Kidney (tissue), 13 donors: ENCODE measurements at regions not wholly inside any gene's neighbourhood (a gene's known extent, or its start where the extent isn't known, plus 50 kb on each side); places are given as distances from the start of the nearest gene placed in this dataset.

Experiments
- DNase-seq, 5 donors: peaks; one replicate each; pipeline ENCODE4 v3.0.0-alpha.2; 2013 to 2020
- FAIRE-seq: peaks from 2 replicates; lab custom pipeline; 2012; peaks lifted over from hg19 to GRCh38; lab: Jason Lieb, UNC
- H3K27ac ChIP-seq, 2 donors: one replicate each; pipeline ENCODE4 v1.7.0; 2013; ENCODE audit warnings: low read depth in 2 of 2, low read length in 2 of 2, inconsistent platforms in 1 of 2
- H3K27me3 ChIP-seq: one replicate; pipeline ENCODE4 v1.7.1; 2013; ENCODE audit warnings: low read length, inconsistent platforms; ENCODE audit not compliant: control insufficient read depth, insufficient read depth
- H3K36me3 ChIP-seq, 3 donors: one replicate each; pipeline versions ENCODE4 v1.7.0 to v1.7.1; 2013; ENCODE audit warnings: low read length in 3 of 3, control low read depth in 1 of 3, inconsistent platforms in 1 of 3; ENCODE audit not compliant: insufficient read depth in 3 of 3, control insufficient read depth in 2 of 3
- H3K4me1 ChIP-seq, 3 donors: one replicate each; pipeline versions ENCODE4 v1.7.0 to v1.7.1; 2013; ENCODE audit warnings: low read length in 3 of 3, inconsistent platforms in 1 of 3, low read depth in 1 of 3; ENCODE audit not compliant: control insufficient read depth in 2 of 3, insufficient read depth in 2 of 3
- H3K4me3 ChIP-seq, 3 donors: one replicate each; pipeline versions ENCODE4 v1.7.0 to v1.8.1; 2013; ENCODE audit warnings: low read length in 3 of 3, control low read depth in 1 of 3, inconsistent platforms in 1 of 3
- H3K9ac ChIP-seq, 3 donors: one replicate each; pipeline versions ENCODE4 v1.7.0 to v1.7.1; 2013; ENCODE audit warnings: low read length in 3 of 3, control low read depth in 1 of 3, inconsistent platforms in 1 of 3
- H3K9me3 ChIP-seq, 3 donors: one replicate each; pipeline versions ENCODE4 v1.7.0 to v1.7.1; 2013; ENCODE audit warnings: low read length in 3 of 3, control low read depth in 1 of 3, inconsistent platforms in 1 of 3; ENCODE audit not compliant: control insufficient read depth in 2 of 3, insufficient read depth in 1 of 3
- intact Hi-C: fragments of 100-400 bp; cut with DNase I; formaldehyde crosslinking; loops from one replicate; pipeline ENCODE4 v1.11.1; 2022
- TF ChIP-seq, protein P1 (sequence below): IDR thresholded peaks from 3 replicates; pipeline ENCODE4 v1.5.1; 2012; ENCODE audit warnings: mild to moderate bottlenecking, moderate library complexity, borderline replicate concordance; ENCODE audit not compliant: insufficient read depth; ENCODE audit errors: extremely low read depth
- donor health status: control.
- donor health status: control.
- donor health status: control.
- donor health status: control.
- donor health status: control.
- donor health status: DM: yes; HTN: yes; CAD: no.
- donor health status: Normal renal cell carcinoma (clear cell type).

DNA sequence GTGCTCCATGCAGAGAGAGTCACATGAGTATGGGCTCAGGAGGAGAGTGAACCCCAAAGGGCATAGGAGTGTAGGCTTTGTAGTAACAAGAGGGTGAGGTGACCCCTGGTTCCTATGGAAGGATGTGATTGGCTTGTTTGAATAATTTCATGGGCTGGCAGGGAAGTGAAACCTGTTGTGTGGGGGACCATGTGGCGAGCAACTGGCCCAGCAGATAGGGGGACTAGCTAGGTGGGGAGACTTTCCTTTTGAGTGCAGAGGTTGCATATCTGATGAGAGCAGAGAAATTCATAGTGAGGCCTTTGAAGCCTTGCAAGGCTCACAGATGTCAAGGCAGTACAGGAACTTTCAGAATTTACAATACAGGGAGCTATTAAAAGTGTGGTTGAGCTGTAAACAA is 247.9 kb upstream of the SLC35B3 start:
- Histone ChIP-seq H3K9ac (no peak overlapping the region), H3K36me3 (no peaks in the 10 kb centered on the region), H3K4me1 (no peaks in the 10 kb centered on the region), H3K9me3 (no peaks in the 10 kb centered on the region), H3K27ac (no peak overlapping the region), H3K4me3 (no peak overlapping the region), H3K27me3 (no peaks in the 10 kb centered on the region)
- intact Hi-C loops: no loop called here
- DNase-seq: no peak
- TF ChIP-seq, protein P1, sequence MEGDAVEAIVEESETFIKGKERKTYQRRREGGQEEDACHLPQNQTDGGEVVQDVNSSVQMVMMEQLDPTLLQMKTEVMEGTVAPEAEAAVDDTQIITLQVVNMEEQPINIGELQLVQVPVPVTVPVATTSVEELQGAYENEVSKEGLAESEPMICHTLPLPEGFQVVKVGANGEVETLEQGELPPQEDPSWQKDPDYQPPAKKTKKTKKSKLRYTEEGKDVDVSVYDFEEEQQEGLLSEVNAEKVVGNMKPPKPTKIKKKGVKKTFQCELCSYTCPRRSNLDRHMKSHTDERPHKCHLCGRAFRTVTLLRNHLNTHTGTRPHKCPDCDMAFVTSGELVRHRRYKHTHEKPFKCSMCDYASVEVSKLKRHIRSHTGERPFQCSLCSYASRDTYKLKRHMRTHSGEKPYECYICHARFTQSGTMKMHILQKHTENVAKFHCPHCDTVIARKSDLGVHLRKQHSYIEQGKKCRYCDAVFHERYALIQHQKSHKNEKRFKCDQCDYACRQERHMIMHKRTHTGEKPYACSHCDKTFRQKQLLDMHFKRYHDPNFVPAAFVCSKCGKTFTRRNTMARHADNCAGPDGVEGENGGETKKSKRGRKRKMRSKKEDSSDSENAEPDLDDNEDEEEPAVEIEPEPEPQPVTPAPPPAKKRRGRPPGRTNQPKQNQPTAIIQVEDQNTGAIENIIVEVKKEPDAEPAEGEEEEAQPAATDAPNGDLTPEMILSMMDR: no peak
- no peak for FAIRE-seq

DNA sequence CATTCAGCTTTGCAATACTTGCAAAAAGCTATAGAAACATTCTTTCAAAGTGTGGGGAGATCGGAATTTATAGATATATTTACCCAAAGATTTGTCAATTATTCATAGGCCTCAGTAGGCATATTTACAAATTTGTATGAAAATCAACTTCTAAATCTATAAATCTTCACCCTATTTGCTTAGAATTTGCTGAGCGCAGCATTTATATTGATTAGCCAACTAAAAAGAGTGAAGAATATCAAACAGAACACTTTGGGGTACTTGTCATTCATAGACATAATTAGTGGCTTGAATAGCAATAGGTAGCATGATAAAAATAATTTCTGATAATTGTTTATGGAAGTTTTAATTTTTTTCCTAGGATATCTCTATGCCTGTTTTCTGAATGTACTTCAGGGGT is 244.5 kb upstream of the SLC35B3 start:
- H3K9me3 ChIP-seq: no peaks in the 10 kb centered on the region
- no peaks in the 10 kb centered on the region for H3K4me1 ChIP-seq
- H3K36me3 ChIP-seq: no peaks in the 10 kb centered on the region
- no peak overlapping the region for H3K4me3 ChIP-seq
- H3K9ac ChIP-seq: no peak overlapping the region
- DNase-seq (no peak), FAIRE-seq (no peak)
- H3K27me3 ChIP-seq: no peaks in the 10 kb centered on the region
- intact Hi-C loops: no loop called here
- TF ChIP-seq, protein P1: no peak
- H3K27ac ChIP-seq: no peak overlapping the region

DNA sequence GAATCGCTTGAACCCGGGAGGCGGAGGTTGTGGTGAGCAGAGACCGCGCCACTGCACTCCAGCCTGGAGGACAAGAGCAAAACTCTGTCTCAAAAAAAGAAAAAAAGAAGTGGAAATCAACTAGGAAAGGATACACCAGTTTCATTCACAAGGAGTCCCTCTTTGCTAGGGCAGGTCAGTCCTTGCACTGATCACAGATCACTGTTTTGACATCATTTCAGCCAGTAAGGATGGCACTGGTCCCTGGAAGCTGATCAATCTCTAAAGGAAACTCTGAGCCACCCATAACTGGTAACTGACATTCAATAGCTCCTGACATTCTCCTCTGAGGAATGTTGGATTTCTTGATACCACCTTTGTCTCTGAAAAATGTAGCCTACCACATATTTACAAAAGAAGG is 243.1 kb upstream of the SLC35B3 start:
- H3K27ac ChIP-seq: no peak overlapping the region
- DNase-seq (no peak), FAIRE-seq (no peak)
- intact Hi-C loops: no loop called here
- H3K36me3 ChIP-seq: no peaks in the 10 kb centered on the region
- no peaks in the 10 kb centered on the region for H3K4me1 ChIP-seq
- no peaks in the 10 kb centered on the region for H3K9me3 ChIP-seq
- TF ChIP-seq, protein P1: no peak
- no peak overlapping the region for H3K9ac ChIP-seq
- no peak overlapping the region for H3K4me3 ChIP-seq
- no peaks in the 10 kb centered on the region for H3K27me3 ChIP-seq

DNA sequence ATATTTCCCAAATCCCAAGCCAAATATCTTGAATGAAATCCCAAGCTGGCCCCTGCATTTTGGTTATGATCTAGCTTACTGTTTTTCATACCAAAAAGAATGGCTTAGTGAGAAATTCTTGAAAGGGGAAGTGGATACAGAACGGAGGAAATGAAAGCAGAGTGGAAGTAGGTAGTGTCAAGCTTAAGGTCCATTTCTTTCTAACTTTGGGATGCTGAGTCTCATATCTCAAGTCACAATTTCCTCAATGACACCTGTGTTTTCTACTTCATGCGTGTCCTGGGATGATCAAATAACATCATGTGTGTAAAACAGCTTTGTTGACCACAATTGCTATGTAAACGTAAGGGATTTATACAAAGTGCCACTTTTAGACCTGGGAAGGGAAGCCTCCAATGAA is 238.8 kb upstream of the SLC35B3 start:
- H3K27ac ChIP-seq: no peak overlapping the region
- no peak overlapping the region for H3K4me3 ChIP-seq
- TF ChIP-seq, protein P1: no peak
- no peaks in the 10 kb centered on the region for H3K27me3 ChIP-seq
- H3K9ac ChIP-seq: no peak overlapping the region
- H3K4me1 ChIP-seq: no peaks in the 10 kb centered on the region
- no peaks in the 10 kb centered on the region for H3K36me3 ChIP-seq
- DNase-seq (no peak), FAIRE-seq (no peak)
- intact Hi-C loops: no loop called here
- no peaks in the 10 kb centered on the region for H3K9me3 ChIP-seq
